GM12891 (cell line): ENCODE measurements at regions not wholly inside any gene's neighbourhood (a gene's known extent, or its start where the extent isn't known, plus 50 kb on each side); places are given as distances from the start of the nearest gene placed in this dataset.

Source experiments
- DNase-seq: peaks from one replicate; pipeline ENCODE4 v3.0.0; 2011; ENCODE audit warnings: low spot score; ENCODE audit not compliant: insufficient read length
- FAIRE-seq: peaks from 2 replicates; lab custom pipeline; 2011; peaks lifted over from hg19 to GRCh38; lab: Jason Lieb, UNC
- PAX5 ChIP-seq: IDR thresholded peaks from 2 replicates; pipeline ENCODE4 v1.6.1; 2011; ENCODE audit warnings: low read length, moderate library complexity, mild to moderate bottlenecking; ENCODE audit not compliant: insufficient read depth, severe bottlenecking
- POLR2A ChIP-seq: IDR thresholded peaks from 2 replicates; pipeline ENCODE4 v1.6.1; 2011; ENCODE audit warnings: low read depth, low read length, control low read depth
- POLR2AphosphoS5 ChIP-seq: IDR thresholded peaks from 2 replicates; pipeline ENCODE4 v1.6.1; 2011; ENCODE audit warnings: low read depth, low read length, control low read depth
- POU2F2 ChIP-seq: IDR thresholded peaks from 2 replicates; pipeline ENCODE4 v1.6.1; 2011; ENCODE audit warnings: low read depth, mild to moderate bottlenecking, control low read depth, low read length, moderate library complexity
- SPI1 ChIP-seq: IDR thresholded peaks from 2 replicates; pipeline ENCODE4 v1.6.1; 2011; ENCODE audit warnings: low read depth, low read length, control low read depth
- TAF1 ChIP-seq: IDR thresholded peaks from 2 replicates; pipeline ENCODE4 v1.6.1; 2011; ENCODE audit warnings: low read depth, low read length, control low read depth

- FAIRE-seq (no peak), DNase-seq (no peak)
- TF ChIP-seq POU2F2 (no peak), TAF1 (no peak), POLR2A (no peak), SPI1 (no peak), PAX5 (no peak), POLR2AphosphoS5 (no peak)
Observed at GRCh38 chr5:5665225-5666075, 243.0 kb downstream of the ICE1 start.

- no peak for TF ChIP-seq POLR2AphosphoS5
- TF ChIP-seq POLR2A, result no peak
- no peak for TF ChIP-seq SPI1
- no peak for TF ChIP-seq TAF1
- no peak for TF ChIP-seq POU2F2
- DNase-seq, result no peak
- FAIRE-seq, result no peak
Observed at GRCh38 chr5:5658889-5659465, 236.5 kb downstream of the ICE1 start.

GRCh38 chr5:5658226-5658625, 235.7 kb downstream of the ICE1 start:
- FAIRE-seq (no peak), DNase-seq (no peak)
- TF ChIP-seq POLR2AphosphoS5 (no peak), POLR2A (no peak), SPI1 (no peak), POU2F2 (no peak), TAF1 (no peak)

- FAIRE-seq (no peak), DNase-seq (no peak)
- TF ChIP-seq POLR2A (no peak), POU2F2 (no peak)
Observed at GRCh38 chr5:5652181-5652580, 229.7 kb downstream of the ICE1 start.

GRCh38 chr5:5650949-5651348, 228.5 kb downstream of the ICE1 start:
- FAIRE-seq, result no peak
- no peak for TF ChIP-seq TAF1
- no peak for TF ChIP-seq PAX5
- no peak for TF ChIP-seq POLR2AphosphoS5
- no peak for TF ChIP-seq SPI1
- TF ChIP-seq POU2F2, result no peak
- no peak for TF ChIP-seq POLR2A
- DNase-seq, result no peak

- FAIRE-seq (no peak), DNase-seq (no peak)
- TF ChIP-seq SPI1 (no peak), POLR2A (no peak), POLR2AphosphoS5 (no peak), PAX5 (no peak), POU2F2 (no peak), TAF1 (no peak)
Observed at GRCh38 chr5:5650242-5650641, 227.8 kb downstream of the ICE1 start.

- FAIRE-seq (no peak), DNase-seq (no peak)
- TF ChIP-seq TAF1, result no peak
- no peak for TF ChIP-seq SPI1
- TF ChIP-seq POU2F2, result no peak
- no peak for TF ChIP-seq POLR2AphosphoS5
- TF ChIP-seq POLR2A, result no peak
- TF ChIP-seq PAX5, result no peak
Observed at GRCh38 chr5:5649641-5650040, 227.2 kb downstream of the ICE1 start.

- no peak for TF ChIP-seq POLR2A
- no peak for TF ChIP-seq POU2F2
- no peak for TF ChIP-seq PAX5
- TF ChIP-seq POLR2AphosphoS5, result no peak
- TF ChIP-seq SPI1, result no peak
- no peak for TF ChIP-seq TAF1
- no peak for FAIRE-seq
Observed at GRCh38 chr5:5648694-5649093, 226.2 kb downstream of the ICE1 start.

GRCh38 chr5:5645891-5646290, 223.4 kb downstream of the ICE1 start:
- FAIRE-seq (no peak), DNase-seq (no peak)
- TF ChIP-seq POLR2AphosphoS5, result no peak
- no peak for TF ChIP-seq POU2F2
- TF ChIP-seq PAX5, result no peak
- TF ChIP-seq TAF1, result no peak
- TF ChIP-seq POLR2A, result no peak
- TF ChIP-seq SPI1, result no peak

More at GRCh38 chr5:5648694-5649093, 226.2 kb downstream of the ICE1 start:
- DNase-seq, result no peak

- TF ChIP-seq POLR2AphosphoS5 (no peak), POU2F2 (no peak), TAF1 (no peak), SPI1 (no peak), PAX5 (no peak), POLR2A (no peak)
- FAIRE-seq (no peak), DNase-seq (no peak)
Observed at GRCh38 chr5:5645198-5645597, 222.7 kb downstream of the ICE1 start.

GRCh38 chr5:5644249-5644648, 221.8 kb downstream of the ICE1 start:
- TF ChIP-seq POU2F2, result no peak
- no peak for TF ChIP-seq POLR2AphosphoS5
- no peak for TF ChIP-seq SPI1
- TF ChIP-seq POLR2A, result no peak
- no peak for TF ChIP-seq TAF1
- no peak for TF ChIP-seq PAX5
- DNase-seq (no peak), FAIRE-seq (no peak)
